ENCODE measurements at regions not wholly inside any gene's neighbourhood (a gene's known extent, or its start where the extent isn't known, plus 50 kb on each side); places are given as distances from the start of the nearest gene placed in this dataset.

- H3K27me3 ChIP-seq (ENCODE audit: control insufficient read depth in 3 of 3, insufficient read depth in 3 of 3, low read length in 2 of 3), result no peaks in the 10 kb centered on the region
- no peak overlapping the region for H3K4me3 ChIP-seq
- H3K27ac ChIP-seq (ENCODE audit: low read depth in 1 of 2, low read length in 1 of 2), result no peak overlapping the region
- H3K4me1 ChIP-seq (ENCODE audit: control insufficient read depth in 5 of 5, insufficient read depth in 5 of 5, low read length in 5 of 5), result no peaks in the 10 kb centered on the region
- TF ChIP-seq, protein P1, sequence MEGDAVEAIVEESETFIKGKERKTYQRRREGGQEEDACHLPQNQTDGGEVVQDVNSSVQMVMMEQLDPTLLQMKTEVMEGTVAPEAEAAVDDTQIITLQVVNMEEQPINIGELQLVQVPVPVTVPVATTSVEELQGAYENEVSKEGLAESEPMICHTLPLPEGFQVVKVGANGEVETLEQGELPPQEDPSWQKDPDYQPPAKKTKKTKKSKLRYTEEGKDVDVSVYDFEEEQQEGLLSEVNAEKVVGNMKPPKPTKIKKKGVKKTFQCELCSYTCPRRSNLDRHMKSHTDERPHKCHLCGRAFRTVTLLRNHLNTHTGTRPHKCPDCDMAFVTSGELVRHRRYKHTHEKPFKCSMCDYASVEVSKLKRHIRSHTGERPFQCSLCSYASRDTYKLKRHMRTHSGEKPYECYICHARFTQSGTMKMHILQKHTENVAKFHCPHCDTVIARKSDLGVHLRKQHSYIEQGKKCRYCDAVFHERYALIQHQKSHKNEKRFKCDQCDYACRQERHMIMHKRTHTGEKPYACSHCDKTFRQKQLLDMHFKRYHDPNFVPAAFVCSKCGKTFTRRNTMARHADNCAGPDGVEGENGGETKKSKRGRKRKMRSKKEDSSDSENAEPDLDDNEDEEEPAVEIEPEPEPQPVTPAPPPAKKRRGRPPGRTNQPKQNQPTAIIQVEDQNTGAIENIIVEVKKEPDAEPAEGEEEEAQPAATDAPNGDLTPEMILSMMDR (IDR thresholded peaks at IDR 0.05; ENCODE audit: control extremely low read depth, extremely low read depth), result no peak
- peaks cover 0 to 3% (median 0%) of the 10 kb centered on the region in 4 donors for H3K9me3 ChIP-seq (ENCODE audit: control insufficient read depth in 4 of 4, insufficient read depth in 3 of 4, low read length in 3 of 4)
- ATAC-seq (ENCODE audit: insufficient read depth, low FRiP score), result no peak
- WGBS, 2 donors, result 89 to 90% methylated on average over 6 of the region's 6 CpGs
- no peak for DNase-seq
- H3K9ac ChIP-seq (ENCODE audit: insufficient read depth in 1 of 2, low read length in 2 of 2), result no peak overlapping the region
- no peaks in the 10 kb centered on the region for H3K36me3 ChIP-seq (ENCODE audit: control insufficient read depth in 4 of 4, insufficient read depth in 4 of 4, low read length in 4 of 4)
These were observed 138.0 kb downstream of the TAF11L14 start for GRCh38 chr5:17772232-17772631.

- DNase-seq (no peak), ATAC-seq (ENCODE audit: insufficient read depth, low FRiP score) (no peak)
- Histone ChIP-seq H3K4me1 (ENCODE audit: control insufficient read depth in 5 of 5, insufficient read depth in 5 of 5, low read length in 5 of 5) (peaks cover 0 to 5% (median 0%) of the 10 kb centered on the region in 5 donors), H3K27me3 (ENCODE audit: control insufficient read depth in 3 of 3, insufficient read depth in 3 of 3, low read length in 2 of 3) (no peaks in the 10 kb centered on the region), H3K9ac (ENCODE audit: insufficient read depth in 1 of 2, low read length in 2 of 2) (no peak overlapping the region), H3K27ac (ENCODE audit: low read depth in 1 of 2, low read length in 1 of 2) (no peak overlapping the region), H3K4me3 (no peak overlapping the region), H3K9me3 (ENCODE audit: control insufficient read depth in 4 of 4, insufficient read depth in 3 of 4, low read length in 3 of 4) (no peaks in the 10 kb centered on the region), H3K36me3 (ENCODE audit: control insufficient read depth in 4 of 4, insufficient read depth in 4 of 4, low read length in 4 of 4) (no peaks in the 10 kb centered on the region)
- WGBS, 2 donors, result 82 to 96% methylated on average over 1 of the region's 1 CpG
- TF ChIP-seq, protein P1 (IDR thresholded peaks at IDR 0.05; ENCODE audit: control extremely low read depth, extremely low read depth), result no peak
These were observed 151.5 kb downstream of the TAF11L14 start for GRCh38 chr5:17785774-17786173.

GRCh38 chr5:17788351-17788750 lies 154.1 kb downstream of the TAF11L14 start:
- TF ChIP-seq, protein P1 (IDR thresholded peaks at IDR 0.05; ENCODE audit: control extremely low read depth, extremely low read depth), result no peak
- Histone ChIP-seq H3K27ac (ENCODE audit: low read depth in 1 of 2, low read length in 1 of 2) (no peak overlapping the region), H3K36me3 (ENCODE audit: control insufficient read depth in 4 of 4, insufficient read depth in 4 of 4, low read length in 4 of 4) (no peaks in the 10 kb centered on the region), H3K4me3 (no peak overlapping the region), H3K4me1 (ENCODE audit: control insufficient read depth in 5 of 5, insufficient read depth in 5 of 5, low read length in 5 of 5) (peaks cover 0 to 5% (median 0%) of the 10 kb centered on the region in 5 donors), H3K9me3 (ENCODE audit: control insufficient read depth in 4 of 4, insufficient read depth in 3 of 4, low read length in 3 of 4) (no peaks in the 10 kb centered on the region), H3K9ac (ENCODE audit: insufficient read depth in 1 of 2, low read length in 2 of 2) (no peak overlapping the region), H3K27me3 (ENCODE audit: control insufficient read depth in 3 of 3, insufficient read depth in 3 of 3, low read length in 2 of 3) (no peaks in the 10 kb centered on the region)
- no peak for ATAC-seq (ENCODE audit: insufficient read depth, low FRiP score)
- DNase-seq, result no peak

DNA sequence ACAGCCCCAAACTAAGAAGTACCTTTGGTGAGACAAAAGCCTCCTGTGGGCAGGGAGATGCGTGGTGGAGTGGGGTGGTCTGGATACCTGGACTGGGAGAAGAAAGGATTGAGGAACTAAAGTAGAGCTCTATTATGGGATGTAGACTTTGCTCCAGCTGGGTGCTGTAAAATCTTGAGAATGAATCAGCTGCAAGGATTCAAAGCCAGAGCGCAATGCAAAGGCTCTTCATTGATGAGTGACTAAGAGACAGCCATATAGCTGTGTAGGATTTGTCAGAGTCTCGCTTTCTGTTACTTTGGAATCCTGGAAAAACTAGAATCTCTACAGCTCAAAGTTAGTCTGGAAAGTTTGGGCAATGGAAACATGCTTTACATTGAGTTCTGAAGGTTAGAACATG lies 159.9 kb downstream of the TAF11L14 start:
- Histone ChIP-seq H3K9ac (ENCODE audit: insufficient read depth in 1 of 2, low read length in 2 of 2) (no peak overlapping the region), H3K4me3 (no peak overlapping the region), H3K27ac (ENCODE audit: low read depth in 1 of 2, low read length in 1 of 2) (no peak overlapping the region), H3K36me3 (ENCODE audit: control insufficient read depth in 4 of 4, insufficient read depth in 4 of 4, low read length in 4 of 4) (no peaks in the 10 kb centered on the region), H3K27me3 (ENCODE audit: control insufficient read depth in 3 of 3, insufficient read depth in 3 of 3, low read length in 2 of 3) (no peaks in the 10 kb centered on the region), H3K4me1 (ENCODE audit: control insufficient read depth in 5 of 5, insufficient read depth in 5 of 5, low read length in 5 of 5) (no peaks in the 10 kb centered on the region), H3K9me3 (ENCODE audit: control insufficient read depth in 4 of 4, insufficient read depth in 3 of 4, low read length in 3 of 4) (no peaks in the 10 kb centered on the region)
- 92 to 95% methylated on average over 3 of the region's 3 CpGs for WGBS, 2 donors
- TF ChIP-seq, protein P1 (IDR thresholded peaks at IDR 0.05; ENCODE audit: control extremely low read depth, extremely low read depth), result no peak
- DNase-seq (no peak), ATAC-seq (ENCODE audit: insufficient read depth, low FRiP score) (no peak)
